Activated CD4-positive, alpha-beta memory T cell treated with anti-CD3 and anti-CD28 coated beads for 36 hours (primary cell): ENCODE measurements at regions not wholly inside any gene's neighbourhood (a gene's known extent, or its start where the extent isn't known, plus 50 kb on each side); places are given as distances from the start of the nearest gene placed in this dataset.

Experiments used
- CTCF ChIA-PET: fragments of 350-600 bp; sonication (Branson Sonifier 250); formaldehyde crosslinking; loops from one replicate; lab custom pipeline; 2021; ENCODE audit warnings: antibody characterized with exemption, inconsistent platforms; lab: Charles Lee
- POLR2A ChIA-PET: fragments of 350-600 bp; sonication (Branson Sonifier 250); formaldehyde crosslinking; loops from one replicate; lab custom pipeline; 2021; ENCODE audit warnings: antibody characterized with exemption; lab: Charles Lee
- DNase-seq: peaks from one replicate; pipeline ENCODE4 v3.0.0-alpha.2; 2020
- H3K27ac Mint-ChIP-seq: one replicate; pipeline ENCODE4 v1.8.0; 2021; ENCODE audit warnings: mixed read lengths
- H3K27me3 Mint-ChIP-seq: one replicate; pipeline ENCODE4 v1.8.0; 2021; ENCODE audit warnings: mixed read lengths
- H3K36me3 Mint-ChIP-seq: one replicate; pipeline ENCODE4 v1.8.0; 2021; ENCODE audit warnings: mixed read lengths
- H3K4me1 Mint-ChIP-seq: one replicate; pipeline ENCODE4 v1.8.0; 2021; ENCODE audit warnings: low read depth, mixed read lengths
- H3K4me3 Mint-ChIP-seq: one replicate; pipeline ENCODE4 v1.8.0; 2021; ENCODE audit warnings: mild to moderate bottlenecking, mixed read lengths
- H3K9me3 Mint-ChIP-seq: one replicate; pipeline ENCODE4 v1.8.0; 2021; ENCODE audit warnings: mixed read lengths
- intact Hi-C: fragments of 100-400 bp; cut with micrococcal nuclease; formaldehyde crosslinking; loops from one replicate; pipeline ENCODE4 v1.15.1; 2023

GRCh38 chr1:242579528-242580235 is 55.2 kb upstream of the PLD5 start:
- H3K36me3 Mint-ChIP-seq: no peaks in the 10 kb centered on the region
- no peaks in the 10 kb centered on the region for H3K4me1 Mint-ChIP-seq
- H3K4me3 Mint-ChIP-seq: no peak overlapping the region
- H3K9me3 Mint-ChIP-seq: no peaks in the 10 kb centered on the region
- no peak for DNase-seq
- H3K27ac Mint-ChIP-seq: no peak overlapping the region
- ChIA-PET CTCF (no interaction called here), POLR2A (no interaction called here)
- no peaks in the 10 kb centered on the region for H3K27me3 Mint-ChIP-seq
- intact Hi-C loops: no loop called here
